H1 (cell line): ENCODE measurements at regions not wholly inside any gene's neighbourhood (a gene's known extent, or its start where the extent isn't known, plus 50 kb on each side); places are given as distances from the start of the nearest gene placed in this dataset.

Experiments
- CTCF ChIA-PET: fragments of 300-600 bp; sonication (Branson Sonifier 250); formaldehyde crosslinking; loops from one replicate; lab custom pipeline; 2021; ENCODE audit not compliant: partially characterized antibody; lab: Charles Lee
- POLR2A ChIA-PET: fragments of 300-600 bp; sonication (Branson Sonifier 250); formaldehyde crosslinking; loops from one replicate; lab custom pipeline; 2021; ENCODE audit warnings: inconsistent platforms; ENCODE audit not compliant: partially characterized antibody; lab: Charles Lee
- DNase-seq, 2 experiments: peaks; one replicate each; pipeline versions ENCODE4 v3.0.0 to v3.0.0-alpha.2; 2010 to 2022; ENCODE audit warnings: low spot score in 2 of 2, low read depth in 1 of 2, mixed read lengths in 1 of 2
- FAIRE-seq: peaks from 2 replicates; lab custom pipeline; 2011; peaks lifted over from hg19 to GRCh38; lab: Jason Lieb, UNC
- H2AFZ ChIP-seq: 2 replicates; pipeline ENCODE4 v1.8.1; 2012; ENCODE audit warnings: low read length, inconsistent platforms
- H2AK5ac ChIP-seq: 2 replicates; pipeline ENCODE4 v1.6.1; 2013; ENCODE audit warnings: low read depth, low read length
- H2BK120ac ChIP-seq: replicated peaks from 2 replicates; pipeline ENCODE3; 2013; ENCODE audit warnings: low read depth, low read length, inconsistent platforms
- H2BK12ac ChIP-seq: 2 replicates; pipeline ENCODE4 v1.6.1; 2013; ENCODE audit warnings: low read depth, low read length
- H2BK15ac ChIP-seq: 2 replicates; pipeline ENCODE4 v1.6.1; 2013; ENCODE audit warnings: low read length
- H2BK20ac ChIP-seq: 2 replicates; pipeline ENCODE4 v1.6.1; 2013; ENCODE audit warnings: low read length
- H2BK5ac ChIP-seq: 2 replicates; pipeline ENCODE4 v1.6.1; 2013; ENCODE audit warnings: low read depth, low read length
- H3K14ac ChIP-seq: 2 replicates; pipeline ENCODE4 v1.6.1; 2013; ENCODE audit warnings: inconsistent platforms; ENCODE audit not compliant: insufficient read length
- H3K18ac ChIP-seq: 2 replicates; pipeline ENCODE4 v1.6.1; 2013; ENCODE audit warnings: low read length; ENCODE audit errors: extremely low read depth
- H3K23ac ChIP-seq: 2 replicates; pipeline ENCODE4 v1.6.1; 2013; ENCODE audit warnings: inconsistent platforms; ENCODE audit not compliant: insufficient read length
- H3K23me2 ChIP-seq: 2 replicates; pipeline ENCODE4 v1.6.1; 2013; ENCODE audit warnings: low read depth, low read length
- H3K27ac ChIP-seq: 2 replicates; pipeline ENCODE4 v1.6.1; 2011; ENCODE audit warnings: low read depth, low read length, inconsistent platforms
- H3K27me3 ChIP-seq, 4 experiments: replicated peaks in 1 of 4; 1 replicate in 1 of 4; 2 replicates in 3 of 4; pipeline versions ENCODE4 v1.6.1 to v1.8.1; 2011 to 2013; ENCODE audit warnings: low read length in 3 of 4, mild to moderate bottlenecking in 3 of 4, inconsistent platforms in 2 of 4, mixed read lengths in 2 of 4, moderate library complexity in 1 of 4; ENCODE audit not compliant: control insufficient read depth in 3 of 4, insufficient read depth in 3 of 4; ENCODE audit errors: extremely low read depth in 1 of 4
- H3K36me3 ChIP-seq, 4 experiments: 2 replicates each; pipeline versions ENCODE4 v1.6.1 to v1.8.1; 2011 to 2013; ENCODE audit warnings: mild to moderate bottlenecking in 4 of 4, low read length in 3 of 4, moderate library complexity in 2 of 4, control low read depth in 1 of 4, inconsistent platforms in 1 of 4; ENCODE audit not compliant: insufficient read depth in 4 of 4, control insufficient read depth in 2 of 4
- H3K4ac ChIP-seq: replicated peaks from 2 replicates; pipeline ENCODE3; 2013; ENCODE audit warnings: low read length, low read depth, mixed read lengths, inconsistent platforms; ENCODE audit not compliant: insufficient read length
- H3K4me1 ChIP-seq, 4 experiments: replicated peaks in 1 of 4; 1 replicate in 1 of 4; 2 replicates in 3 of 4; pipeline versions ENCODE4 v1.6.1 to v1.8.1; 2011 to 2013; ENCODE audit warnings: low read length in 3 of 4, inconsistent platforms in 2 of 4, mixed read lengths in 1 of 4; ENCODE audit not compliant: insufficient read depth in 4 of 4, control insufficient read depth in 3 of 4
- H3K4me2 ChIP-seq, 2 experiments: 2 replicates each; pipeline versions ENCODE4 v1.6.1 to v1.8.1; 2011 to 2013; ENCODE audit warnings: low read depth in 2 of 2, low read length in 2 of 2, control low read depth in 1 of 2, inconsistent platforms in 1 of 2, mild to moderate bottlenecking in 1 of 2; ENCODE audit not compliant: insufficient read depth in 1 of 2
- H3K4me3 ChIP-seq, 4 experiments: fragments of 200-600, 300-600 bp in 1 of 4; sonication (generic), shearing (Covaris generic), sonication (Bioruptor Twin) in 1 of 4; 2 replicates each; pipeline versions ENCODE4 v1.5.1 to v1.8.1; 2011 to 2016; ENCODE audit warnings: low read length in 4 of 4, low read depth in 3 of 4, control low read depth in 2 of 4, inconsistent platforms in 2 of 4, mild to moderate bottlenecking in 2 of 4, mixed read lengths in 1 of 4, moderate library complexity in 1 of 4; ENCODE audit not compliant: insufficient read depth in 2 of 4; ENCODE audit errors: extremely low read depth in 1 of 4
- H3K56ac ChIP-seq: replicated peaks from 2 replicates; pipeline ENCODE3; 2013; ENCODE audit warnings: low read depth, mild to moderate bottlenecking, mixed read lengths, low read length, inconsistent platforms; ENCODE audit not compliant: insufficient read length
- H3K79me1 ChIP-seq: 2 replicates; pipeline ENCODE4 v1.6.1; 2013; ENCODE audit warnings: low read depth, low read length, control low read depth
- H3K79me2 ChIP-seq, 2 experiments: 2 replicates each; pipeline versions ENCODE4 v1.6.1 to v1.8.1; 2012 to 2013; ENCODE audit warnings: low read length in 2 of 2, mild to moderate bottlenecking in 2 of 2, inconsistent platforms in 1 of 2; ENCODE audit not compliant: insufficient read depth in 2 of 2, control insufficient read depth in 1 of 2
- H3K9ac ChIP-seq, 4 experiments: replicated peaks in 1 of 4; 1 replicate in 1 of 4; 2 replicates in 3 of 4; pipeline versions ENCODE4 v1.6.1 to v1.8.1; 2011 to 2013; ENCODE audit warnings: low read depth in 3 of 4, low read length in 3 of 4, control low read depth in 2 of 4, mild to moderate bottlenecking in 2 of 4, moderate library complexity in 2 of 4, inconsistent platforms in 1 of 4; ENCODE audit errors: extremely low read depth in 1 of 4
- H3K9me3 ChIP-seq, 2 experiments: 2 replicates each; pipeline versions ENCODE4 v1.6.1 to v1.8.1; 2012 to 2013; ENCODE audit warnings: mild to moderate bottlenecking in 2 of 2, moderate library complexity in 2 of 2, control low read depth in 1 of 2, inconsistent platforms in 1 of 2, low read depth in 1 of 2, low read length in 1 of 2, mixed read lengths in 1 of 2; ENCODE audit not compliant: insufficient read depth in 2 of 2
- H4K20me1 ChIP-seq, 2 experiments: replicated peaks in 1 of 2; 2 replicates each; pipeline versions ENCODE3 to v1.8.1; 2011 to 2013; ENCODE audit warnings: inconsistent platforms in 2 of 2, low read length in 2 of 2, mild to moderate bottlenecking in 1 of 2; ENCODE audit not compliant: insufficient read depth in 2 of 2, control insufficient read depth in 1 of 2
- H4K5ac ChIP-seq: 2 replicates; pipeline ENCODE4 v1.6.1; 2013; ENCODE audit warnings: low read length, low read depth, mixed read lengths, inconsistent platforms; ENCODE audit not compliant: insufficient read length
- H4K8ac ChIP-seq: 2 replicates; pipeline ENCODE4 v1.8.0; 2013; ENCODE audit warnings: mild to moderate bottlenecking, moderate library complexity, low read length, inconsistent platforms; ENCODE audit not compliant: insufficient read depth; ENCODE audit errors: extremely low read depth
- H4K91ac ChIP-seq: replicated peaks from 2 replicates; pipeline ENCODE3; 2013; ENCODE audit warnings: low read length, mixed read lengths, inconsistent platforms; ENCODE audit not compliant: insufficient read length
- BACH1 ChIP-seq: IDR thresholded peaks from 2 replicates; pipeline ENCODE4 v1.6.1; 2012; ENCODE audit warnings: low read length, improper control_type of control experiment
- BCL11A ChIP-seq, 2 experiments: IDR thresholded peaks; one replicate each; pipeline ENCODE4 v1.6.1; 2011; ENCODE audit warnings: low read depth in 2 of 2, low read length in 2 of 2, mild to moderate bottlenecking in 2 of 2
- CHD1 ChIP-seq: IDR thresholded peaks from 2 replicates; pipeline ENCODE4 v1.6.1; 2012; ENCODE audit warnings: low read depth, low read length, improper control_type of control experiment
- CTCF ChIP-seq, 3 experiments: IDR thresholded peaks; 1 replicate in 2 of 3; 2 replicates in 1 of 3; pipeline versions ENCODE4 v1.5.1 to v1.6.1; 2011; ENCODE audit warnings: low read length in 3 of 3, mild to moderate bottlenecking in 3 of 3, inconsistent platforms in 2 of 3, low read depth in 1 of 3, moderate library complexity in 1 of 3; ENCODE audit not compliant: insufficient read depth in 1 of 3; ENCODE audit errors: control extremely low read depth in 1 of 3
- FOSL1 ChIP-seq: IDR thresholded peaks from 2 replicates; pipeline ENCODE4 v1.6.1; 2011; ENCODE audit warnings: mild to moderate bottlenecking, low read depth, low read length, moderate library complexity; ENCODE audit not compliant: insufficient read depth
- NANOG ChIP-seq: IDR thresholded peaks from 2 replicates; pipeline ENCODE4 v1.6.1; 2011; ENCODE audit warnings: low read length, low read depth, mild to moderate bottlenecking, inconsistent platforms; ENCODE audit not compliant: insufficient read depth, poor library complexity, severe bottlenecking
- POLR2A ChIP-seq, 2 experiments: IDR thresholded peaks; 1 replicate in 1 of 2; 2 replicates in 1 of 2; pipeline ENCODE4 v1.6.1; 2011; ENCODE audit warnings: low read depth in 2 of 2, low read length in 2 of 2, mild to moderate bottlenecking in 2 of 2; ENCODE audit errors: control extremely low read depth in 1 of 2
- POLR2AphosphoS5 ChIP-seq: IDR thresholded peaks from 2 replicates; pipeline ENCODE4 v1.6.1; 2011; ENCODE audit warnings: low read depth, low read length
- SP1 ChIP-seq: IDR thresholded peaks from 2 replicates; pipeline ENCODE4 v1.6.1; 2011; ENCODE audit warnings: low read depth, low read length
- SP2 ChIP-seq: IDR thresholded peaks from 2 replicates; pipeline ENCODE4 v1.6.1; 2012; ENCODE audit warnings: mild to moderate bottlenecking, low read length, inconsistent platforms
- SP4 ChIP-seq: IDR thresholded peaks from 2 replicates; pipeline ENCODE4 v1.6.1; 2012; ENCODE audit warnings: low read length, inconsistent platforms
- SRF ChIP-seq: IDR thresholded peaks from 2 replicates; pipeline ENCODE4 v1.6.1; 2011; ENCODE audit warnings: mild to moderate bottlenecking, low read depth, low read length, moderate library complexity
- TEAD4 ChIP-seq: IDR thresholded peaks from 2 replicates; pipeline ENCODE4 v1.6.1; 2012; ENCODE audit warnings: low read depth, low read length, inconsistent platforms, mixed read lengths
- WGBS, 2 experiments: shearing (Covaris generic) in 1 of 2; methylation state at CpG; one replicate each; pipeline versions ENCODE4 v1.1.6 to v1.1.7; 2013 to 2015; ENCODE audit warnings: low lambda C conversion rate in 2 of 2, mixed read lengths in 2 of 2, inconsistent platforms in 1 of 2, low coverage in 1 of 2, missing lambda C conversion rate in 1 of 2; ENCODE audit not compliant: insufficient replicate concordance in 2 of 2, insufficient coverage in 1 of 2, insufficient read length in 1 of 2; ENCODE audit errors: extremely low coverage in 1 of 2, missing lambda C conversion rate in 1 of 2; 5-methylcytosine and 5-hydroxymethylcytosine counted together

- no peak for TF ChIP-seq SP4
These were observed 842.2 kb upstream of the AMELY start (continued) for GRCh38 chrY:7753711-7754110.

DNA sequence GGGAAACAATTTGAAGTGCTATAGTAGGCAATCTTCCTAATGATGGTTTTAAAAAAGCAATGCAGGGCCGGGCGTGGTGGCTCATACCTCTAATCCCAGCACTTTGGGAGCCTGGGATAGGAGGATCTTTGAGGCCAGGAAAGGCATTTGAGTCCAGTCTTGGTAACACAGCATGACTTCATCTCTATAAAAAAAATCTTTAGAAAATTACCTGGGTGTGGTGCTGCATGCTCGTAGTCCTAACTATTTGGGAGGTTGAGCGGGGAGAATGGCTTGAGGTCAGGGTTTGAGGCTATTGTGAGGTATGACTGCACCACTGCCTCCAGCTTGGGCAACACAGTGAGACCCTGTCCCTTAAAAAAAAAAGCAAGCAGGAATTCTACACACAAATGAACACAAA is 835.2 kb upstream of the AMELY start:
- H3K27ac ChIP-seq: no peak overlapping the region
- no peak overlapping the region for H2BK120ac ChIP-seq
- H2BK15ac ChIP-seq: no peak overlapping the region
- H3K56ac ChIP-seq: no peak overlapping the region
- no peak overlapping the region for H4K91ac ChIP-seq
- H3K23ac ChIP-seq: no peak overlapping the region
- no peaks in the 10 kb centered on the region for H3K79me1 ChIP-seq
- H3K23me2 ChIP-seq: no peaks in the 10 kb centered on the region
- H4K5ac ChIP-seq: no peak overlapping the region
- no peak overlapping the region for H3K9ac ChIP-seq
- no peak overlapping the region for H2AFZ ChIP-seq
- no peak overlapping the region for H3K14ac ChIP-seq
- WGBS, 2 experiments: 100% methylated on average over 4 of the region's 4 CpGs; no CpG with 5 or more reads in 1 of the 2 experiments
- H4K8ac ChIP-seq: no peak overlapping the region
- no peak overlapping the region for H2AK5ac ChIP-seq
- no peaks in the 10 kb centered on the region for H3K9me3 ChIP-seq
- H4K20me1 ChIP-seq: no peaks in the 10 kb centered on the region
- no peak overlapping the region for H2BK5ac ChIP-seq
- FAIRE-seq: no peak
- H3K4me3 ChIP-seq: no peak overlapping the region
- no peaks in the 10 kb centered on the region for H3K27me3 ChIP-seq
- no peaks in the 10 kb centered on the region for H3K36me3 ChIP-seq
- H2BK20ac ChIP-seq: no peak overlapping the region
- H3K4ac ChIP-seq: no peak overlapping the region
- H3K18ac ChIP-seq: no peak overlapping the region
- no peak overlapping the region for H3K4me2 ChIP-seq
- H2BK12ac ChIP-seq: no peak overlapping the region
- ChIA-PET CTCF (no interaction called here), POLR2A (no interaction called here)
- no peaks in the 10 kb centered on the region for H3K4me1 ChIP-seq
- H3K79me2 ChIP-seq: no peaks in the 10 kb centered on the region
- no peak for DNase-seq
- no peak for TF ChIP-seq POLR2A (IDR thresholded peaks at IDR 0.05; ENCODE audit: control extremely low read depth in 1 of 2, low read depth in 2 of 2, low read length in 2 of 2)
- no peak for TF ChIP-seq FOSL1
- no peak for TF ChIP-seq NANOG
- no peak for TF ChIP-seq TEAD4
- TF ChIP-seq SP2: no peak
- TF ChIP-seq BCL11A (IDR thresholded peaks at IDR 0.05; ENCODE audit: low read depth in 2 of 2, low read length in 2 of 2): no peak
- no peak for TF ChIP-seq SRF
- TF ChIP-seq CHD1: no peak
- TF ChIP-seq POLR2AphosphoS5: no peak
- TF ChIP-seq SP1: no peak
- TF ChIP-seq BACH1: no peak
- no peak for TF ChIP-seq CTCF (IDR thresholded peaks at IDR 0.05; ENCODE audit: control extremely low read depth in 1 of 3, insufficient read depth in 1 of 3, low read depth in 1 of 3, low read length in 3 of 3)
